Embryonic facial prominence (tissue), 1 donor: ENCODE measurements at regions not wholly inside any gene's neighbourhood (a gene's known extent, or its start where the extent isn't known, plus 50 kb on each side); places are given as distances from the start of the nearest gene placed in this dataset.

Source experiments
- DNase-seq: peaks from one replicate; pipeline ENCODE4 v3.0.0-alpha.2; 2016; ENCODE audit errors: extremely low spot score

DNA sequence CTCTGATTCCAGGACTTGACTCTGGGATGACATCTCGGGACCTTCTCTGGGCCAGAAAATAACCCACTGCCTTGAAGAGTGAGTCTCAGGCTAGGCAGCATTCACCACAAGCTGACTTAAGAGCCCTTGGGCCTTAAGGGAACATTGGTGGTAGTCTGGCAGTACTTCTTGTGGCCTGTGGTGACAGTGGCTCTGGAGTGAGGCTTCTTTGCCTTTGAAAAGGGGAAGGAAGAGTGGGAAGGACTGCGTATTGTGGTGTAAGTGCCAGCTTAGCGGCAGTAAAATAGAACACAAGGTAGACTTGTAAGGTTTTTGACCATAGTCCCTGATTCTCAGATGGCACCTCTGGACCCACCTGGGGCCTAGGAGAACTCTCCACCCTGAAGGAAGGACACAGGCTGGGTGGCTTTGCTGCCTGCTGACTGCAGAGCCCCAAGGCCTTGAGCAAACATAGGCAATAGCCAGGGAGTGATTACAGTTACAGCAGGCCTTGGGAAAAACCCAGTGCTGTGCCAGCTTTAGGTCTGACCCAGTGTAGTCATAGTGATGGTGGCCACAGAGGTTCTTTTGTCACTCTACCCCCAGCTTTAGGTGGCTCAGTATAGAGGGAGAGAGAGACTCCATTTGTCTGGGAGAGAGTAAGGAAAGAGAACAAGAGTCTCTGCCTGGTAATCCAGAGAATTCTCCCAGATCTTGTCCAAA is 483.9 kb downstream of the SH2D4B start:
- DNase-seq: no peak

- DNase-seq: no peak
Measured at GRCh38 chr10:81026591-81026990, 488.9 kb downstream of the SH2D4B start.

DNA sequence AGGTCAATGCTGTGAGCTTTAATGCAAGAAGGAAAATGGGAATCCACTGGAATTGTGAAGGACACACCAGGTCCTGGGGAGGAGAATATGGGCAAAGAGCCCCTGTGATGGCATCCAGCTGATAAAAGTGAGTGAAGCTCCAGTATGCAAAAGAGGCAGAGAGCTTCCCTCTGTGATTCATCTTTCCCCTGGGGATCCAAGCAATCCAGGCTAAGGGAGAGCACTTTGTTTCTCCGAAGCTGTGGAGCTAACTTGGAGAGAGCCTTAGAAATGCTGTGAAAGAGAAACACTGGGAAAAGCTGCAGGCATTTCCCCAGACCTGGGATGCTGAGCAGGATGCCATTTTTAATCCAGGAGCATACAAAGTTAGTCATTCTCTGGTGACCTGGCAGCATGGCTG is 489.5 kb downstream of the SH2D4B start:
- no peak for DNase-seq

DNA sequence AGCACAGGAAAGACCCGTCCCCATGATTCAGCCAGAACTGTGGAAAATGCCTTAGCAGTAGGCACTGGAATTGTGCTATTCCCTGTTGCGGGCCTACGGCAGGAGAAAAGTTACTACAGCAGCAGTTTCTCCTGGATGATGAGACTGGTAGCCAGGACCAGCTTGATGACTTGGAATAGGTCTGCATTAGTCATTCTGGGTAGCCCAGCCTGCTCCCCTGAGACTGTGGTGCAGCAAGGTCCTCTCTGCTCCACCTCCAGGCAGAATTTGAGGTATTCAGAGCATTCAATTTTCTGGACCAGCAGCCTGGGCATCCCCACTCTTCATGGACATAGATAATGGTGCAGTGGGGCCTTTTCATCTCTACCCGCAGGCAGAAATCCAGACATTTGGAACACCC is 490.0 kb downstream of the SH2D4B start:
- DNase-seq: no peak

GRCh38 chr10:81031774-81032173 is 494.1 kb downstream of the SH2D4B start:
- DNase-seq: no peak

DNA sequence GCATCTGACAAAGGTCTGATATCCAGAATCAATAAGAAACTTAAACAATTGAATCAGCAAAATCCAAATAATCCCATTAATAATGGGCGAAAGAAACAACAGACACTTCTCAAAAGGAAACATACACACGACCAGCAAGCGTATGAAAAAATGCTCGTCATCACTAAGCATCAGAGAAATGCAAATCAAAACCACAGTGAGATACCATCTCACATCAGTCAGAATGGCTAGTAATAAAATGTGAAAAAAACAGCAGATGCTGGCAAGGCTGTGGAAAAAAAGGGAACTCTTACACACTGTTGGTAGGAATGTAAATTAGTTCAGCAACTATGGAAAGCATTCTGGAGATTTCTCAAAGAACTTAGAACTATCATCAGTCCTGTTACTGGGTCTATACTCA is 496.7 kb downstream of the SH2D4B start:
- DNase-seq: no peak

- DNase-seq: no peak
Measured at GRCh38 chr10:81036257-81036656, 498.6 kb downstream of the SH2D4B start.

- no peak for DNase-seq
Measured at GRCh38 chr10:81040031-81040430, 502.3 kb downstream of the SH2D4B start.

DNA sequence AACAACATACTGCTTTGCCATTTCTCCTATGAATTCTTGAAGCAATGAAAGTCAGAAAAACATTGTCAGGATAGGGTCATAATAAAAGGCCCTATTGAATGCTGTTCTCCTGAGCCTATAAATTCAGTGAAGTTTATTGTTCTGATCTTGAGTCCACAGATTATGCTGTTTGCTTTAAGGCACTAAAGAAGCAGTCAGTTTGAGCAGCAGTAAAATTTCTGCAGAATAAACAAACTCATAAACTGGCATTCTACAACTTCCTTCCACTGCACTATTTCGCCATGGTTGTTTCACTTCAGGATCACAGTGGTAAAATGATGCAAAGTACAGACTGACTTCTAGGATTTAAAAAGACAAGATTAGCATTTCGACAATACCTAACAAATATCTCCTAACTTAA is 503.2 kb downstream of the SH2D4B start:
- DNase-seq: no peak

GRCh38 chr10:81042647-81043046 is 504.9 kb downstream of the SH2D4B start:
- no peak for DNase-seq

- DNase-seq: no peak
Measured at GRCh38 chr10:81065474-81065873, 527.8 kb downstream of the SH2D4B start.

DNA sequence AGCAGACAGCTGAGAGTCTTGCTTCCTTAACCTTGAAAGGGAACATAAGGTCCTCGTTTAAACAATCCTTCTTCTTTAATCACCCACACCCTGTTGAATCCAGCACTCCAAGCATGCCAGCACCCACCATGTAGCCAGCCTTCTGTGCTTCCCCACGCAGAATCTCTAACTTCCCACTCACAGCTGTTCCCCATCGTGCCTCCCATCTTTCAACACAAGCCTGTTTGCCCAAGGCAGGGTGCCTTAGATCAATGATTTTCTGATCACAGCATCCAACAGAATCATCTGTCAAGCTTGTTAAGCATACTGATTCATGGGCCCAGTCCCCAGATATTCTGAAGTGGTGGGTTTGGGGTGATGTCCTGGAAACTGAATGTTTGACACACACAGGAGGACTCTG is 530.8 kb downstream of the SH2D4B start:
- no peak for DNase-seq

DNA sequence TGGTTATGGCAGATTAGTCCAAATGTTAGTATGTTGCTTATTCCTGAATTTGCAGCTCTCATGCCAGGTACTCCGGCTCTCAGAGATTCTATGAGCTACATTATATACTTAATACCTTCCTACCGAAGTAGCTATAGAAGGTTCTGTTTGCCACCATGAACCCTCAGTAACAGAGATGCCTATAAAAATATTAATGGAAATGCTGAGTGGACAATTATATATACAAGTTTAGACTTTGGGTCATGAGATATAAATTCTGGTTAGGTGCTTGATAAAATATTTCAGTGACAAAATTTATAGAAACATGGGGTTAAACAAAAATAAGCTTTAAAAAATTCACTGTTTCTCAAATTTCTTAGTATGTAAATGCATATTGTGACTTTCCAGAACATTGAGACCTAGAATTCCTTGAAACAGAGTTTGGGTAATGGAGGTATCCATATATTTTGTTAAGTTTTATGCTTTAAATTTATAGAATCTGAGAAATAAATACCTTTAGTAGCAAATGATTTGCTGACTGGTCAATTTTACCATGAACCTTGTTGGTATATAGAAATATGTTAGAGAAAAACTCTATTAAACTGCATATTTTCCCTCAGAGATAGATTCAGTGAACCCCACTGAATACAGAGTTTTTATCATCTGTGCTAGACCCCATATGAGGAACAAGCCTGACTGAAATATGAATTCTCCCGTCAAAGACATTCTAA is 533.5 kb downstream of the SH2D4B start:
- DNase-seq: no peak

GRCh38 chr10:81073155-81073554 is 535.5 kb downstream of the SH2D4B start:
- DNase-seq: no peak

- no peak for DNase-seq
Measured at GRCh38 chr10:81081887-81082620, 544.4 kb downstream of the SH2D4B start.

GRCh38 chr10:81082621-81083376 is 545.1 kb downstream of the SH2D4B start:
- DNase-seq: no peak

- DNase-seq: no peak
Measured at GRCh38 chr10:81093056-81093455, 555.4 kb downstream of the SH2D4B start.

- no peak for DNase-seq
Measured at GRCh38 chr10:81095238-81095637, 557.5 kb downstream of the SH2D4B start.

DNA sequence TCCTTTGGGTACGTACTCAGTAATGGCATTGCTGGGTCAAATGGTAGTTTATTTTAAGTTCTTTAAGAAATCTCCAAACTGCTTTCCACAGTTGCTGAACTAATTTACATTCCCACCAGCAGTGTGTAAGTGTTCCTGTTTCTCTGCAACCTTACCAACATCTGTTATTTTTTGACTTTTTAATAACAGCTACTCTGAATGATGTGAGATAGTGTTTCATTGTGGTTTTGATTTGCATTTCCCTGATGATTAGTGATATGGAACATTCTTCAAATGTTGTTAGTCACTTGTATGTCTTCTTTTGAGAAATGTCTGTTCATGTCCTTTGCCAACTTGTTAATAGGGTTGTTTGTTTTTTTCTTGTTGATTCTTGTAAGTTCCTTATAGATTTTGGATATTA is 558.9 kb downstream of the SH2D4B start:
- no peak for DNase-seq

GRCh38 chr10:81101062-81101461 is 563.4 kb downstream of the SH2D4B start:
- DNase-seq: no peak

- no peak for DNase-seq
Measured at GRCh38 chr10:81104494-81104893, 566.8 kb downstream of the SH2D4B start.

DNA sequence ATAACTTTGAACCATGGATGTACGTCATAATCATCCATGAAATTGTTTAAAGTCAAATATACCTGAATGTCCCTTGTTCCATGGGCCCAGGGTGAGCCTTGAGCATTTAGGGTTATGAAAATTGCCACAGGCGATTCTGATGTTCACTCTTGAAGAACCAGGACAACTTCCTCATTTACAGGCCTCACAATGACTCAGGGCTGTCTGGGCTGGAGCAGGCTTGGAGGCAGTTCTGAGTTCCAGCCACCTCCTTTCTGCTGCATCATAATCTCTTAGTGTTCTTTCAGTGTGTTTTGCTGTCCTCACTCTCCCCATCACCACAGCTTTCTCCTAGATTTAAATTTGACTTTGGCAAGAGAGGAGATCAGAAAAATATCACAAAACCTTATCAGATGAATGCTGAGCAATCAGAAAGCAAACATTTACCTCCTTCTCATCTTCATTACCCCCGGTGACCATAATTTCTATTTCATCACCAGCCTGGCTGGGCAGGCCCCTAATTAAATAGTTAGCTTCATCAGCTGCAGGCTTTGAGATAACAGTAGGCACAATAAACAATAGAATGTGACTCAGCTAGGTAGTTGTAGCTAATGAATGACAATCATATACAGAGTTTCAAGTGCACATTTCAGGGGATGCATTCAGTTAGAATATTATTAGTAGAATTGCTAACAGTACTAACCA is 571.0 kb downstream of the SH2D4B start:
- no peak for DNase-seq
